Osteocyte (in vitro differentiated cells): ENCODE measurements at regions not wholly inside any gene's neighbourhood (a gene's known extent, or its start where the extent isn't known, plus 50 kb on each side); places are given as distances from the start of the nearest gene placed in this dataset.

Experiments used
- DNase-seq: peaks from one replicate; pipeline ENCODE4 v3.0.0; 2021; ENCODE audit warnings: mixed read lengths; ENCODE audit not compliant: unreplicated experiment; ENCODE audit errors: extremely low spot score
- H3K27ac Mint-ChIP-seq: one replicate; pipeline ENCODE4 v1.8.0; 2021; ENCODE audit warnings: mild to moderate bottlenecking, mixed read lengths; ENCODE audit not compliant: unreplicated experiment
- H3K27me3 Mint-ChIP-seq: one replicate; pipeline ENCODE4 v1.8.0; 2021; ENCODE audit warnings: mixed read lengths; ENCODE audit not compliant: unreplicated experiment
- H3K36me3 Mint-ChIP-seq: one replicate; pipeline ENCODE4 v1.8.0; 2021; ENCODE audit warnings: mixed read lengths; ENCODE audit not compliant: unreplicated experiment
- H3K4me1 Mint-ChIP-seq: one replicate; pipeline ENCODE4 v1.8.0; 2021; ENCODE audit warnings: mixed read lengths; ENCODE audit not compliant: unreplicated experiment
- H3K4me3 Mint-ChIP-seq: one replicate; pipeline ENCODE4 v1.8.0; 2021; ENCODE audit warnings: mild to moderate bottlenecking, moderate library complexity, mixed read lengths; ENCODE audit not compliant: unreplicated experiment
- H3K9me3 Mint-ChIP-seq: one replicate; pipeline ENCODE4 v1.8.0; 2021; ENCODE audit warnings: mixed read lengths; ENCODE audit not compliant: unreplicated experiment
- TF ChIP-seq, protein P1 (sequence below): fragments of 200-600 bp; sonication (generic); IDR thresholded peaks from 2 replicates; pipeline ENCODE4 v1.5.0; 2021; ENCODE audit warnings: antibody characterized with exemption, mild to moderate bottlenecking, moderate library complexity

GRCh38 chr14:96633096-96633495, 130.9 kb downstream of the PAPOLA start:
- H3K4me3 Mint-ChIP-seq = no peak overlapping the region
- H3K27ac Mint-ChIP-seq = no peak overlapping the region
- DNase-seq = no peak
- TF ChIP-seq, protein P1, sequence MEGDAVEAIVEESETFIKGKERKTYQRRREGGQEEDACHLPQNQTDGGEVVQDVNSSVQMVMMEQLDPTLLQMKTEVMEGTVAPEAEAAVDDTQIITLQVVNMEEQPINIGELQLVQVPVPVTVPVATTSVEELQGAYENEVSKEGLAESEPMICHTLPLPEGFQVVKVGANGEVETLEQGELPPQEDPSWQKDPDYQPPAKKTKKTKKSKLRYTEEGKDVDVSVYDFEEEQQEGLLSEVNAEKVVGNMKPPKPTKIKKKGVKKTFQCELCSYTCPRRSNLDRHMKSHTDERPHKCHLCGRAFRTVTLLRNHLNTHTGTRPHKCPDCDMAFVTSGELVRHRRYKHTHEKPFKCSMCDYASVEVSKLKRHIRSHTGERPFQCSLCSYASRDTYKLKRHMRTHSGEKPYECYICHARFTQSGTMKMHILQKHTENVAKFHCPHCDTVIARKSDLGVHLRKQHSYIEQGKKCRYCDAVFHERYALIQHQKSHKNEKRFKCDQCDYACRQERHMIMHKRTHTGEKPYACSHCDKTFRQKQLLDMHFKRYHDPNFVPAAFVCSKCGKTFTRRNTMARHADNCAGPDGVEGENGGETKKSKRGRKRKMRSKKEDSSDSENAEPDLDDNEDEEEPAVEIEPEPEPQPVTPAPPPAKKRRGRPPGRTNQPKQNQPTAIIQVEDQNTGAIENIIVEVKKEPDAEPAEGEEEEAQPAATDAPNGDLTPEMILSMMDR = no peak
- no peaks in the 10 kb centered on the region for H3K4me1 Mint-ChIP-seq
- H3K9me3 Mint-ChIP-seq = peaks cover 8% of the 10 kb centered on the region
- H3K36me3 Mint-ChIP-seq = no peaks in the 10 kb centered on the region
- H3K27me3 Mint-ChIP-seq = no peaks in the 10 kb centered on the region

- H3K9me3 Mint-ChIP-seq = peaks cover 13% of the 10 kb centered on the region
- TF ChIP-seq, protein P1 = no peak
- H3K36me3 Mint-ChIP-seq = no peaks in the 10 kb centered on the region
- DNase-seq = peak; percentile 62
- no peak overlapping the region for H3K4me3 Mint-ChIP-seq
- H3K27me3 Mint-ChIP-seq = no peaks in the 10 kb centered on the region
- H3K27ac Mint-ChIP-seq = no peak overlapping the region
- H3K4me1 Mint-ChIP-seq = no peaks in the 10 kb centered on the region
Measured at GRCh38 chr14:96634481-96634880, 132.3 kb downstream of the PAPOLA start.

- Mint-ChIP-seq H3K27ac (no peak overlapping the region), H3K36me3 (no peaks in the 10 kb centered on the region), H3K9me3 (peaks cover 13% of the 10 kb centered on the region), H3K4me3 (no peak overlapping the region), H3K4me1 (no peaks in the 10 kb centered on the region), H3K27me3 (no peaks in the 10 kb centered on the region)
- peak; percentile 57 for DNase-seq
- TF ChIP-seq, protein P1 = no peak
Measured at GRCh38 chr14:96634896-96635295, 132.7 kb downstream of the PAPOLA start.

- no peak overlapping the region for H3K4me3 Mint-ChIP-seq
- no peaks in the 10 kb centered on the region for H3K27me3 Mint-ChIP-seq
- H3K27ac Mint-ChIP-seq = no peak overlapping the region
- peaks cover 13% of the 10 kb centered on the region for H3K9me3 Mint-ChIP-seq
- H3K4me1 Mint-ChIP-seq = no peaks in the 10 kb centered on the region
- no peaks in the 10 kb centered on the region for H3K36me3 Mint-ChIP-seq
- DNase-seq = peak; percentile 75
- TF ChIP-seq, protein P1 = no peak
Measured at GRCh38 chr14:96635850-96636249, 133.7 kb downstream of the PAPOLA start.

GRCh38 chr14:96637521-96637920, 135.3 kb downstream of the PAPOLA start:
- Mint-ChIP-seq H3K27me3 (no peaks in the 10 kb centered on the region), H3K4me1 (no peaks in the 10 kb centered on the region), H3K36me3 (no peaks in the 10 kb centered on the region), H3K4me3 (no peak overlapping the region), H3K27ac (no peak overlapping the region), H3K9me3 (peaks cover 13% of the 10 kb centered on the region)
- TF ChIP-seq, protein P1 = no peak
- peak; percentile 66 for DNase-seq
